NCI-H146 treated with DMSO at 0.1 percent for 48 hours (cell line): ENCODE measurements at regions not wholly inside any gene's neighbourhood (a gene's known extent, or its start where the extent isn't known, plus 50 kb on each side); places are given as distances from the start of the nearest gene placed in this dataset.
"Not testable (repeated sequence)": the region's sequence is repeated elsewhere in the genome, so short reads cannot be mapped to it uniquely, and the experiment has no call there.

Experiments
- DNase-seq: peaks from one replicate; lab custom pipeline; 2025; ENCODE audit not compliant: unreplicated experiment; lab: John Stamatoyannopoulos, UW

DNA sequence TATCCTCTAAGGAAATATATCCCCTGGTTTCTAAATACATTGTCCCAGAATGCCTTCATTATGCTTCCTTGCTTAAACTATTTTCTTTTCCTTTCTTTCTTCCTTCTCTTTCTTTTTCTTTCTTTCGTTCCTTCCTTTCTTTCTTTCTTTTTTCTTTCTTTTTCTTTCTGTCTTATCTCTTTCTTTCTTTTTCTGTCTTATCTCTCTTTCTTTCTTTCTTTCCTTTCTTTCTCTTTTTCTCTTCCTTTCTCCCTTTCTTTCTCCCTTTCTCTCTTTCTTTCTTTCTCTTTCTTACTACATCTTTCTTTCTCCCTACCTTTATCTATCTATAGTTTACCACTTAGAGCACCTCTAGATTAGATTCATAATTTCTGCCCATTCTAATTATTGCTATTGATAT lies 552.1 kb downstream of the PYDC2 start:
- no peak for DNase-seq

DNA sequence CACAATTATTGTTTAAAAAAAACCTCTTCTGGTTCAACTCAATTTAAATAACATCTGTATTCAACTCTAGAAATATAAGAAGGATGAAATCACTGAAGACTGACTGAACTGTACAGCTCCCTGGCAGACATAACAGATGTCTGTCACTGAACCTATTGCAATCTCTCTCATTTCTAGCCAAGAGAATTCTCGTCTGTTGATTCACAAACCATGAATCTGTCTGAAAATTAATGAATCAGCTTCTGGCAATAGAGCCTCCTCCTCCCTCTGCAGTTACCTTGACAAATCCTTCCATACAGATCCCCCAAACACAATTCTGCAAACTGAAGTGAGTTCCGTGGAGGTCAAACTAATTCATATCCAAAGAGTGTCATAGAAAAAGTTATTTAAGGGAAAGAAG lies 561.4 kb downstream of the PYDC2 start:
- DNase-seq: no peak

DNA sequence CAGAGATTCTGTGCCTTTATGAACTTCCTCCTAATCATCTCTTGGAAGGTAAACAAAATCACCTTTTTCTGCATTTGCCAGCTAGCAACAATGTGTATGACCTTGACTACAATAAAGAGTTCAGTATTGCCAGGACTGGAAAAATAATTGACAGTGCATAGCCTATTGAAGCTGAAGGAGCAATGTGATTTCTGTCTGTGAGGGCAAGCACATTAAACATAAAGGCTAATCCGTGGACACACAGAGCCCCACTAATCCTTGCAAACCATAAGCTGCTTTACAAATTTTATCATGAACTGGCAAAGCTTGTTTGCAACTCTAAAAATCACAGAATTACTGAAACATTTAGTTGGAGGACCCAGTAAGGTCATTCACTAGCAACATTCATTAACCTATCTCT lies 563.8 kb downstream of the PYDC2 start:
- DNase-seq: no peak

DNA sequence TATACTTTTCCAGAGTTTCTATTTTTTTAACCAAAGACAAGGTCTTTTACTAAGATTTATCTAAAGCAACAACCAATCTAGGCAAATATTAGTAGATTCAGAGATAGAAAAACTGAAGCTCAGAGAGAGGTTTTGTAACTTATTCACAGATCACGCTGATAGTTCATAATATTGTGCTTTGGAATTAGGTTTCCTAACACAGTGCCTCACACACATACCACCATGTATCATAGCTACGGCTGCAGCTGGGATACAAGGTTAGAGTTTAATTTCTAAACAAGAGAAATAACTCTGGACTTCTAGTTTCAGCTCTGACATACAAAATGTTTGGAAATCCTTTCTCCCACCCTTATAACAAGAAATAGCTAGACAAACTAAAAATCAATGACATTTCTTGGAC lies 565.7 kb downstream of the PYDC2 start:
- no peak for DNase-seq

DNA sequence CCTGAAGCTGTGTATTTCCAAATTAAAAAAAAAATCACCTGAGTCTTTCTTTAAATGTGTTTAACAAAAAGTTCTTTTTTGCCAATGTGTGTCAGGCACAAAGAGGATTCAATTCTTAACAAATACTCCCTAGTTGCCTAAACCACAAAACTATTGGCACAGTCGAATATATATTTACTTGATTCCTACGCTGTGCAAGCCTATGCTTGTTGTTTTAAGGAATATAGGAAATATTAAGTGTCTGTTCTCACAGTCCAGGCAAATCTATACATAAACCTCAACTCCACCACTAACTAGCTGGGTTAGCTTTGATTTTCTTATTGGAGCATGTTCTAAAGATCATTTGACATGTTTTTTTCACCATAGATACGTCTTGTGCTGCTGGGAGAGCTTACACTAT lies 571.0 kb downstream of the PYDC2 start:
- DNase-seq: no peak

DNA sequence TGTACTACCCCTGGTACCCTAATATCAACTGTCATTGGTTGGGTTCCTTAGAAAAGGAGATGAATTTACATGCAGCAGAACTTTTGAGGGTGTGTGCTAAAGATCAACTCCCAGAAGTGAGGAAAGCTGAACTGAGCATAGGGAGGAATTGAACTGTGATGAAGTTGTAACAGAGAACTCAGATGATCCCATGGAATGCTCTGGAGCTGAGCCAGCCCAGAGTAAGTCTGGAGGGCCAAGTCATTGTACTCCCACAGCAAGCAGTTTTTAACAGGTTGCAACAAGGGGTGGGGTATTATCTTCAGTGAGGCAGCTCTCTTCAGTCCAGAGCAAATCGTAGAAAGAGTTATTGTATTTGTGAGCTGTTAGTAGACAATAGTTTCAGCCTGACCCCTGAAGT lies 572.3 kb downstream of the PYDC2 start:
- no peak for DNase-seq

DNA sequence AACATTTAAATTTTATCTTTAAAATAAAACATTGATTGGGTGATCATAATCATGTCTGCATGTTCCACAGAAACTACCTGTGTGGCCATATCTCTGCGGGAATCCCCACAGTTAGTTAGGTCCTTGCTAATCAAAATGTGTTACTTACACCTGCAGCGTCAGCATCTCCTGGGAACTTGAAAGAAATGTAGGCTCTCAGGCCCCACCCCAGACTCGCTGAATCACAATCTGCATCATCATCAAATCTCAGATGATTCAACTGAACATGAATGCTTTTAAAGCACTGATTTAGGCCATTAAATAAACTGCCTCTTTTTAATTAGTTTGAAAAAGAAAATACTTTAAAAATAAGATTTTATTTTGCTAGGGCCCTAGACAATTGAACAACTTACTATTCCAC lies 577.8 kb downstream of the PYDC2 start:
- DNase-seq: no peak

DNA sequence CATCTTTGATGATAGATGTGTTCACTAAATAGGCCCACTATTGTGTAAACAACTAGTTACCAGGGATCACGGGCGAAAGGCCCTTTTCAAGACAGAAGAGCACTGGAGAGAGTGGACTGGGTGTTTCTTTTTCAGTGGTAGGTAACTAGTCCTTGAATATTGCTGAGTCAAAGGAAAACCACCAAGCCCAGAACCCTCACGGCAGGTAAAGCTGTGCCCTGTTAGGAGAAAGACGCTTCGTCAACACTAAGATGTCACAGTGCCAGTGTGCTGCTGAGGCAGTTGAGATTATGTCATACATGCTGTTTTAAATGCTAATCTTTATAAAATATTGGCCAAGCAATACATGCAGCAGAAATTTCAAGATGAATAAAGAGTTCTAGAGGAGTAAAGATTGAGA lies 578.6 kb downstream of the PYDC2 start:
- no peak for DNase-seq

DNA sequence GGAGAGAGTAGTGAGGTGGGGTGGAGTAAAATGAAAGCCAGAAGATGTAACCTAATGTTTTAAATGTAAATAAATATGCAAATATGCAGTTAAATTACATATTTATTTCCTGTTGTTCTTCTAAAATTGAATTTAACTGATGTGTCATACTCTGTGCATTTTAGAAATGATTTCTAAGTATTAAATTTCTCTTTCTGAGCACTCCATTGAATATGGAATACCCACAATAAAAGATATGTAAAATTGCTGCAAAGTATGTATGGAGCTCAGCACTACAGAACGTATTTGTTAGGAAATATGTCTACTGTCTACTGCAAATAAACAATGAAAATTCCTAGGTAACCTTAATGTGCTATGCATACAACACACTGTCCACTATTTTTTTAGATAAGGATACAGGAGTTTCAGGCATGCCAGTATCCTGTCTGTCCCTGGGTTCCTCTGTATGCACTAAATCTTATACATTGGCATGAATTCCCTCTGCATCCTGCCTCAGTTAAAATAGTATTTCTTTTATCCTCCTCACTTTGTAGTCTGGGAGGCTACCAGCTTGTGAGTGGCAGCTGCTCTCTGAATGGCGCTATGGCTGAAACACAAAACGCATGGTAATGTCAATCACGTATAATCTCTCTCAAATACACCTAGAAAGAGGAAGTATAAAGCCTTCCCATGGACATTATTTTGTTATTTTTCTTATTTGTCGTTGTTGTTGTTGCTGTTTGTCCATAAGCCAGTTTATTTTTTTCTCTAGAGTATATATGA lies 579.5 kb downstream of the PYDC2 start:
- no peak for DNase-seq

DNA sequence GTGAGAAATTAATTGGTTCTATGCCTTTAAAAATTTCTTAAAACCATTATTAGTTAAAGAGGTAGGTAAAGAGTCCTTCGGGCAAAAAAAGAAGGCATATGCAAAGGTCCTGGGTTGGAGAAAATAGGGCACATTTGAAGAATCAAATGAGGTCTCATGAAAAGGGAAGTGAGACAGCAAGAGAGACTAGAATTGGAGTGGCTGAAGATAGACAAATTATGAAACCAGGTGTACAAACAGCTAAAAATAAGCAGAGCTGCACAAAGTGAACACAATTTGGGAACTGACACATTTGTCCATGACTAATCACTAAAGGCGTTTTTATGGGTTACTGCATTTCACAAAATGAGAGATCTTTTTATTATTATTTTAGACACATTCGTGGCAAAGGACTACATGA lies 581.2 kb downstream of the PYDC2 start:
- DNase-seq: no peak

DNA sequence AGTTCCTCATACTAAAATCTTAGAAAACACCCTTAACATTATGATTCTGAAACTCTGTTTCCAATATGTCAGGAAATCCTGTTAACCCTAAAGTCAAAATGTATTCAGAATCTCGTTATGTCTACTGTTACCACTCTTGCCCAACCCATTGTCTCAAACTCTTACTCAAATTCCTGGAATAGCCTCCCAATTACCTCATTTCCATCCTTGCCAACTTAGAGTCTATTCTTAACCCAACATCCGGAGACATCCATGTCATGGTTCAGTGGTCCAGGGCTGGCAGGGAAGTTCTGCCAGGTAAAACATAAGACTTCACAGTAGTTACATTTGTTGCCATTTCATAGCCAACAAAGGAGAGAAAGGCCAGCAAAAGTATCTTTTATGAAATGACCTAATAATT lies 593.9 kb downstream of the PYDC2 start:
- no peak for DNase-seq

DNA sequence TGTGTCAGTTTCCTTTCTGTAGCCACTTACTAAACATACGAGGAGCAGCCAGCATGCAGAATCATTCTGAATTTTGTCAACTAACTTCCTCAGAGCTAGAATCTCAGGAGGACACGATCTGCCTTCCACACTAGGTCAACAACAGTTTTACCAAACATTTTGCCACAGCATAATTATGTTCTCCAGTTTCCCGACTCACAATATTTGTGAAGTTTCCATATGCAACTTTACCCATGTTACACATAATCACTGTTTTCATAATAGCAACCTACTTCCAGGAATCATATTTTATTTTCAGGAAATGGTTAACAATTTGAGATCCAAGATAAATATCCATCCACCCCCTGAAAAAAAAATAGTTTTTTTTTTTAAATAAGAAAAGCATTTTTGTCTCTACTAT lies 595.0 kb downstream of the PYDC2 start:
- no peak for DNase-seq

DNA sequence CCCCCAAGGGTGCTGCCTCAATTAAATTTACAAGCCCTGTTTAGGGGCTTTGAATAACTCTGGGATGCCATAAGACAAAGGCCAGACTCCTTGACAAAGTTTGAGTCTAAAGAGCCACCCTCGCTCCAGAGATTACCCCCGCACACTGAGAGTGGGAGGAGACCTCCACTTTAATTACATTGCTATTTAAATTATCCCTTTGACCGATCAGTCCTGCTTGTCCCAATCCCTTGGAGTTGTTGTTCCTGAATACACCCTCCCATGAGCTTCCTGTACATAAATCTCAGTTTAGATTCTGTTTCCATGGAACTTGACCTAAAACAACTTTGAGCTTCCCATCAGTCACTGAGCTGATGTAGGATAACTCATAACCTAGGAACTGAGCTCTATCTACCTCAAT lies 596.3 kb downstream of the PYDC2 start:
- DNase-seq: no peak

DNA sequence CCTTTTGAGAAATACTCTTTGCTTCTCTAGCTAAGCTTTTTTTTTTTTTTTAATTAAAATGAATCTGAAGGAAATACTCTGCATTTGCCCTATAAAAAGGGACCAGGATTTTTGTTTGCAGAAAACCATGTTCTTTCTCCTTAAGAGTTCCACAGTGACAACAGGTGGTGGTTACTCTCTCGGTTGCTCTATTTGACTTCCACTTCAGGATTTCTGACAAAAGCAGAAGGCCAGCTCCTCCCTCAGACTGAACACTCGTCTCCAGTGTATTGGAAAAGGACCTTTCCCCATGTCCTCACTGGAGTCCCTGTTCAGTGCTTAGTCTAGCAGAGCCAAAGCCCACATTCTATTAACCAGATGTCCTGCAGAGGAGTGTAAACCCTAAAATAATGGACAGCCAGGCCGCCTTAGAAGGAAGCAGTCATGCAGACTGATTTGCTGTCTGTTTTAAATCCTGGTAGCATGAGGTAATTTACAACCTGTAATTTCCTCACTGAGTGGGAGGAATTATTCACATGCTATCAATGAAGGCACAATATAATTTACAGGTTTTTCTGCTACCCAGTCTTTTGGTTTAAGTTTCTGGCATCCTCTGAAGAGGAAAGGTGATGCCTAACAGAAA lies 599.3 kb downstream of the PYDC2 start:
- peak; percentile 89 for DNase-seq

DNA sequence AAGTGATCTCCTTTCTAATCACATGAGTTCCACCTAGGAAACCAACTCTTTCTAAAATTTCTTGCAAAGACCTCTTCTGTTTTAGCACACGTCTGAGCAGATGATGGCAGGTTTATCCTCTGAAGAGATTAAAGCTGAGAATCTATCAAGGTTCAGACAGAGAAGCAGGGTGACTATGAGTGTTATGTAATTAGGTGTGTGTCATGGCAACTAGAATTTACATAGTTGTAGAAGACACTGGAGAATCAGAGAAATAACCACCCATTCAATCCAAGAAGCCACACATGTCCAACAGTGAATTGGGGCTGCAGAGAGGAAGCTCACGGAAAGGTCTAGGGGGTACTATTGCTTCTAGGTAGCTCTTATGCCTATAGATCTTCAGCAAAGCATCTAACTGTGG lies 600.5 kb downstream of the PYDC2 start:
- no peak for DNase-seq

DNA sequence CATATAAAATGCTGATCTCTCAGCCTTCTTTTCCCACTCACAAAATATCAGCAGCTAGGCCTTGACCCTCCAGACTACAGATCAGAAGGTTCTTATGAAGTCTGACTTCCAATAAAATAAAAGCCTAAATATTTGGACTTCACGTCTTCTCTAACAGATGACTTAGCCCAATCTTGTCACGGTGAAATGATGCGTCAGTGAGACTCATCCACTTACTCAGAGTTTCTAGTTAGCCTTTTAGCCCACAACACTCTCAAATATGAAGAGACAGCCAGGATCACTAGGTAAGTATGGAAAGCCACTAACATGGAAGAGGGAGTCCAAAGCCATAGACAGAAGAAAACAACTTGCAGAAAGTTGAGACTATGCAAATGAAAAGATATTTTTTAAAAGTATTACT lies 601.2 kb downstream of the PYDC2 start:
- no peak for DNase-seq

DNA sequence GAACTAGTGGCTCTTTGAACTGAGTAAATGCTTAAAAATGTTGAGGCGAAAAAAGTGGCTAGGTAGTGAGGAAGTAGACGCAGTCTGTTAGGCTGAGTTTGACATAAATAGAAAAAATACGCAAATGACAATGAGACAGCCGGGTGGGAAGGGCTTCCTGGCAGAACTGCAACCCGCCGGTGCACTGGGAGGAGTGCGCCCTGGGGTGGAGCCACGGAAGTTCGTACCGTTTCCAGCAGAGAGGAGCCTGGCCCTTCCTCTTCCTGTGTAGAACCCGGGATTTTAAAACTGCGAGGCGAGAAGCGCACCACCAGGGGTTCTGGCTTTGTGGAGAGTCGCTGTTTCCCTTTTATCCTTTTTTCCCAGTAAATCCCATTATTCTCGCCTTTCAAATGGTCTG lies 602.6 kb downstream of the PYDC2 start:
- no peak for DNase-seq

DNA sequence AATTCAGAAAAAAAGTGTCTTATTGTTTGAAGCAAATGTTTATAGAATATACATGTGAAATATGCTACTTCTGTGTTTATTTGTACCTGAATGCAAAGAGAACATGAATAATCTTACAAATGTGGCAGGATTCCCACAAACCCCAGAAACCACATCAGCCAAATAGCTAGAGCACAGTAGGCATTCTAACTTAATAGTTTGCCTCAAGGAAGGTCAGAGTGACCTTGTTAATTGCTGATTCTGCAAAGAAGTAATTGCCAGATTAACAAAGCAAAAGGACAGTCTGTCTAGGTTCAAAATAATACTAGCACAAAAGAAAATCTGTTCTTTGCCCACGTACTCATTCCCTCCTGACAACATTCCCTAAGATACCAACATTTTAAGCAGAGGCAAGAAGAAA lies 604.0 kb downstream of the PYDC2 start:
- DNase-seq: no peak

DNA sequence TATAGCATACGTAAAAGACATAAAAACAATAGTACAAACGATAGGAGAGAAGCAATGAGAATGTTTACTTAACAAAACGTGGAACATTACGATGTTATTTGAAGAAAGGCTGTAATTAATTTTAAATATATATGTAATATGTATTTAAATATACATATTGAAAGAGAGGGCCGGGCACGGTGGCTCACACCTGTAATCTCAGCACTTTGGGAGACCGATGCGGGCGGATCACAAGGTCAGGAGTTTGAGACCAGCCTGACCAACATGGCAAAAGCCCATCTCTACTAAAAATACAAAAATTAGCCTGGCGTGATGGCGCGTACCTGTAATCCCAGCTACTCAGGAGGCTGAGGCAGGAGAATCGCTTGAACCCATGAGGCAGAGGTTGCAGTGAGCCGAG lies 605.3 kb downstream of the PYDC2 start:
- DNase-seq: not testable (repeated sequence)

DNA sequence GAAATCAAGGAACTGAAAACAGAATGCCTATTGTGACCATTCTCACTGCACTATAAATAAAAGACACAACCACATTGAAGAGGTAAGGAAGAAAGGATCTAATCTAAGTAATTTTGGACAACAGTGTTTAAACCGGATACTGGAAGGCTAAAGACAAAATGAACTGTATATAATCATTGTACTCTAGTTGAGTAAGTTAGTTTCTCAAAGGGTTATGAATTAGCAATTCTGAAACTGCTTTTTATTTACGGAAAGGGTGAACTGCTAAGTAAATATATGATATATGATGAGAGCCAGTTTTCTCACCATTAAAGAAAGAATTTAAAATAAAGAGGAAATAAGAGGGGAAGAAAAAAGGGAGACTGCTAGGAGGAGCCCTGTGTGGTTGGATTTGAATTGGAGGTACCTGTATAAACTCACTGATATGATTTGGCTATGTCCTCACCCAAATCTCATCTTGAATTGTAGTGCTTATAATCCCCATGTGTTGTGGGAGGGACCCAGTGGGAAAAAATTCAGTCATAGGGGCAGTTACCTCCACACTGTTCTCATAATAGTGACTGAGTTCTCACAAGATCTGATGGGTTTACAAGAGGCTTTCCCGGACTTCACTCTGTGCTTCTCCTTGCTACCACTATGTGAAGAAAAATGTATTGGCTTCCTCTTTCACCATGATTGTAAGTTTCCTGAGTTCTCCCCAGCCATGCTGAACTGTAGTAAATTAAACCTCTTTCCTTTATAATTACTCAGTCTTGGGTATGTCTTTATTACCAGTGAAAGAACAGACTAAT lies 607.7 kb downstream of the PYDC2 start:
- no peak for DNase-seq

DNA sequence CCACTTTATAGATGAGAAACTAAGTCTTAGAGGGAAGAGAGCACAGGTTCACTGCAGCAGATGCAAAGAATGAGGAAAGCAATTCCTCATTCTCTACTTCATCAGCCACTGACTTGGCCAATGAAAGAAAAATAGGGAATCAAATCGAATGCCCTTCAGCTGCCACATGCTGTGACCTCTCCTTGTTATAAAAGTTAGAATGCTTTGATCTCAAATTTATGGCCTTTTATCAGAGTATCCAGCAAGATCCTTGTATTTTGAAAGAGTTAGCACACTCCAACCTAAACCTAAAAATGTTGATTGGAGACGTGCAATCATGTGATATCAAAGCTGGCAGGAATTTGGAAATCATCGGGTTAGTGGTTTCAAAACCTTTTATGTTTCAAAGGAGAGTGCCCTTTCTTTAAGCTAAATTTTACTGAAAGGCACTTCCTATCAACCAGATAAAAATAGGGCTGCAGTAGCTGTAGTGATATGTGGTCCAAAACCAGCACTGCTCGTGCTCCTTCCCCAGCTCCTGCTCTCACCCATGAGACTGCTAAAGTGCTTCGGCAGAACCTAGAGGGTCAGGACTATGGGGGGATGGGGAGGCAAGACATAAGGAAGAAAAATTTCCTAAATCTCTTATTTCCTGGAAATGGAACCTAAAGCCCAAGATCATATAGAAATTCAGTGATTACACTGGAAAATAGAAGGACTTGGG lies 617.0 kb downstream of the PYDC2 start:
- DNase-seq: no peak

DNA sequence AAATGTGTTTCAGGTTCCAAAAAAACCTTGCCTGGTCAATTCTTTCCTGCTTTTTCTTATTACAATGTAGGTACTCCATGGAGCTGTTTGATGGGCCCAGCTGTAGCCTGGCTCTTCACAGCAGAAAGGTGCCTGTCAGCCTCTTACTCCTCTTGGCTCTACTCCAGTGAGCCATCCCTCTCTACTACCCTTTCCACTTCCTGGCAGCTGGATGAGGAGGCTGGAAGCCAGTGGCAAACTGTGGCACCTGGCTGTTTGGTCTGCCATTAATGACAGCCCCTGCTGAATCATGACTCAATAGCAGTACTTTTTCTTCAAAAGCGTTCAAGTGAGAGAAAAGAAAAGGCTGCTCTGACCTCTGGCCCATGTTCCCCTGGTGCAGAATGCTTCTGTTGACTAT lies 618.1 kb downstream of the PYDC2 start:
- peak; percentile 33 for DNase-seq
